Stimulated activated CD4-positive, alpha-beta T cell treated with anti-CD3 and anti-CD28 coated beads, TNF-alpha, amount 100 ng/mL, for 4 hours (primary cell): ENCODE measurements at regions not wholly inside any gene's neighbourhood (a gene's known extent, or its start where the extent isn't known, plus 50 kb on each side); places are given as distances from the start of the nearest gene placed in this dataset.

Source experiments
- DNase-seq, 3 experiments: peaks; one replicate each; pipeline ENCODE4 v3.0.0-alpha.2; 2020; ENCODE audit warnings: low read depth in 3 of 3

GRCh38 chr12:127398016-127398710 is 868.8 kb upstream of the TMEM132C start:
- DNase-seq: no peak

- no peak for DNase-seq
Measured at GRCh38 chr12:127399451-127399850, 867.5 kb upstream of the TMEM132C start.

- DNase-seq: no peak
Measured at GRCh38 chr12:127400221-127400620, 866.7 kb upstream of the TMEM132C start.

GRCh38 chr12:127401005-127401404 is 866.0 kb upstream of the TMEM132C start:
- no peak for DNase-seq

- no peak for DNase-seq
Measured at GRCh38 chr12:127401536-127401935, 865.4 kb upstream of the TMEM132C start.

GRCh38 chr12:127411166-127411915 is 855.6 kb upstream of the TMEM132C start:
- no peak for DNase-seq

GRCh38 chr12:127411981-127412380 is 855.0 kb upstream of the TMEM132C start:
- no peak for DNase-seq

- DNase-seq: no peak
Measured at GRCh38 chr12:127412866-127413265, 854.1 kb upstream of the TMEM132C start.

- no peak for DNase-seq
Measured at GRCh38 chr12:127414186-127414585, 852.8 kb upstream of the TMEM132C start.

GRCh38 chr12:127414636-127415035 is 852.3 kb upstream of the TMEM132C start:
- no peak for DNase-seq

- no peak for DNase-seq
Measured at GRCh38 chr12:127416796-127417195, 850.2 kb upstream of the TMEM132C start.

- no peak for DNase-seq
Measured at GRCh38 chr12:127419111-127419510, 847.9 kb upstream of the TMEM132C start.

- DNase-seq: no peak
Measured at GRCh38 chr12:127421614-127422013, 845.4 kb upstream of the TMEM132C start.

- DNase-seq: no peak
Measured at GRCh38 chr12:127422935-127423566, 843.9 kb upstream of the TMEM132C start.

GRCh38 chr12:127425474-127425873 is 841.5 kb upstream of the TMEM132C start:
- no peak for DNase-seq

GRCh38 chr12:127428420-127428819 is 838.5 kb upstream of the TMEM132C start:
- DNase-seq: no peak

- DNase-seq: no peak
Measured at GRCh38 chr12:127429551-127430285, 837.3 kb upstream of the TMEM132C start.

GRCh38 chr12:127430401-127430800 is 836.6 kb upstream of the TMEM132C start:
- no peak for DNase-seq

- DNase-seq: no peak
Measured at GRCh38 chr12:127431177-127431576, 835.8 kb upstream of the TMEM132C start.

GRCh38 chr12:127431594-127431993 is 835.4 kb upstream of the TMEM132C start:
- DNase-seq: no peak

GRCh38 chr12:127435439-127435838 is 831.5 kb upstream of the TMEM132C start:
- DNase-seq: no peak
